Liver (tissue), 7 donors: ENCODE measurements at regions not wholly inside any gene's neighbourhood (a gene's known extent, or its start where the extent isn't known, plus 50 kb on each side); places are given as distances from the start of the nearest gene placed in this dataset.

Source experiments
- DNase-seq: peaks from one replicate; pipeline ENCODE4 v3.0.0-alpha.2; 2017; ENCODE audit warnings: low spot score
- H3K27ac ChIP-seq, 2 donors: one replicate each; pipeline ENCODE4 v1.7.0; 2013; ENCODE audit warnings: inconsistent platforms in 2 of 2, low read length in 2 of 2, control low read depth in 1 of 2, low read depth in 1 of 2, mild to moderate bottlenecking in 1 of 2
- H3K27me3 ChIP-seq, 4 donors: one replicate each; pipeline versions ENCODE4 v1.6.1 to v1.7.0; 2013; ENCODE audit warnings: low read length in 3 of 4, inconsistent platforms in 1 of 4, mild to moderate bottlenecking in 1 of 4, moderate library complexity in 1 of 4; ENCODE audit not compliant: control insufficient read depth in 4 of 4, insufficient read depth in 4 of 4
- H3K36me3 ChIP-seq, 4 donors: one replicate each; pipeline versions ENCODE4 v1.6.1 to v1.7.0; 2013; ENCODE audit warnings: low read length in 3 of 4, mild to moderate bottlenecking in 3 of 4, low read depth in 1 of 4, moderate library complexity in 1 of 4; ENCODE audit not compliant: control insufficient read depth in 4 of 4, insufficient read depth in 3 of 4
- H3K4me1 ChIP-seq, 4 donors: one replicate each; pipeline versions ENCODE4 v1.6.1 to v1.7.0; 2013; ENCODE audit warnings: low read length in 3 of 4, mild to moderate bottlenecking in 3 of 4, moderate library complexity in 1 of 4; ENCODE audit not compliant: control insufficient read depth in 4 of 4, insufficient read depth in 4 of 4
- H3K4me3 ChIP-seq, 3 donors: one replicate each; pipeline versions ENCODE4 v1.6.1 to v1.7.0; 2013; ENCODE audit warnings: low read length in 3 of 3, control low read depth in 1 of 3, low read depth in 1 of 3, mild to moderate bottlenecking in 1 of 3
- H3K9ac ChIP-seq, 2 donors: one replicate each; pipeline ENCODE4 v1.7.0; 2013; ENCODE audit warnings: low read length in 2 of 2, mild to moderate bottlenecking in 2 of 2, moderate library complexity in 2 of 2, control low read depth in 1 of 2, low read depth in 1 of 2
- H3K9me3 ChIP-seq, 4 donors: one replicate each; pipeline versions ENCODE4 v1.6.1 to v1.7.0; 2013; ENCODE audit warnings: low read length in 3 of 4; ENCODE audit not compliant: control insufficient read depth in 4 of 4
- ATF3 ChIP-seq: IDR thresholded peaks from 2 replicates; pipeline ENCODE4 v1.6.1; 2016; ENCODE audit warnings: antibody characterized with exemption
- FOXA1 ChIP-seq: IDR thresholded peaks from 2 replicates; pipeline ENCODE4 v1.6.1; 2016; ENCODE audit warnings: antibody characterized with exemption
- FOXA2 ChIP-seq: IDR thresholded peaks from 2 replicates; pipeline ENCODE4 v1.6.1; 2016; ENCODE audit warnings: antibody characterized with exemption
- GABPA ChIP-seq, 2 donors: IDR thresholded peaks in 1 of 2; conservative IDR thresholded peaks in 1 of 2; 2 replicates each; pipeline ENCODE4 v1.6.1; 2016; ENCODE audit warnings: antibody characterized with exemption in 2 of 2, mild to moderate bottlenecking in 1 of 2, moderate library complexity in 1 of 2
- HNF4G ChIP-seq: IDR thresholded peaks from 2 replicates; pipeline ENCODE4 v1.6.1; 2016; ENCODE audit warnings: antibody characterized with exemption
- JUND ChIP-seq, 2 donors: IDR thresholded peaks; 2 replicates each; pipeline ENCODE4 v1.6.1; 2016; ENCODE audit warnings: antibody characterized with exemption in 2 of 2
- MAX ChIP-seq: IDR thresholded peaks from 2 replicates; pipeline ENCODE4 v1.6.1; 2016; ENCODE audit warnings: antibody characterized with exemption
- NR2F2 ChIP-seq: IDR thresholded peaks from 2 replicates; pipeline ENCODE4 v1.6.1; 2016; ENCODE audit warnings: antibody characterized with exemption
- REST ChIP-seq: IDR thresholded peaks from 2 replicates; pipeline ENCODE4 v1.6.1; 2016; ENCODE audit warnings: antibody characterized with exemption, mild to moderate bottlenecking
- RXRA ChIP-seq, 2 donors: IDR thresholded peaks; 2 replicates each; pipeline ENCODE4 v1.6.1; 2017 to 2018; ENCODE audit warnings: antibody characterized with exemption in 2 of 2, mild to moderate bottlenecking in 1 of 2
- SP1 ChIP-seq: IDR thresholded peaks from 2 replicates; pipeline ENCODE4 v1.6.1; 2018; ENCODE audit warnings: antibody characterized with exemption, mild to moderate bottlenecking
- TAF1 ChIP-seq: conservative IDR thresholded peaks from 2 replicates; pipeline ENCODE4 v1.6.1; 2016; ENCODE audit warnings: antibody characterized with exemption, mild to moderate bottlenecking
- YY1 ChIP-seq: IDR thresholded peaks from 2 replicates; pipeline ENCODE4 v1.6.1; 2016; ENCODE audit warnings: antibody characterized with exemption, mild to moderate bottlenecking
- ZBTB33 ChIP-seq: IDR thresholded peaks from 2 replicates; pipeline ENCODE4 v1.6.1; 2016; ENCODE audit warnings: antibody characterized with exemption
- WGBS: extraction: QIAGEN DNeasy Blood & Tissue Kit; methylation state at CpG from one replicate; pipeline ENCODE4 v1.1.7; 2013; 5-methylcytosine and 5-hydroxymethylcytosine counted together
- donor health status: healthy.
- donor health status: healthy.
- donor health status: healthy.
- donor health status: healthy.

GRCh38 chr12:128131955-128132354, 135.0 kb upstream of the TMEM132C start:
- no peak for DNase-seq
- no peaks in the 10 kb centered on the region for H3K36me3 ChIP-seq
- TF ChIP-seq YY1 (no peak), FOXA2 (no peak), NR2F2 (no peak), RXRA (IDR thresholded peaks at IDR 0.05) (no peak), JUND (IDR thresholded peaks at IDR 0.05) (no peak), SP1 (no peak), FOXA1 (no peak), REST (no peak), HNF4G (no peak), MAX (no peak), ATF3 (no peak)
- 68% methylated on average over 4 of the region's 4 CpGs for WGBS
- no peak overlapping the region for H3K27ac ChIP-seq
- no peak overlapping the region for H3K9ac ChIP-seq
- H3K4me3 ChIP-seq = no peak overlapping the region
- H3K27me3 ChIP-seq = no peaks in the 10 kb centered on the region
- no peaks in the 10 kb centered on the region for H3K4me1 ChIP-seq
- no peaks in the 10 kb centered on the region for H3K9me3 ChIP-seq

- DNase-seq = no peak
- WGBS = 78% methylated on average over 7 of the region's 7 CpGs
- Histone ChIP-seq H3K9me3 (no peaks in the 10 kb centered on the region), H3K4me3 (no peak overlapping the region), H3K36me3 (no peaks in the 10 kb centered on the region), H3K4me1 (no peaks in the 10 kb centered on the region), H3K9ac (no peak overlapping the region), H3K27ac (no peak overlapping the region), H3K27me3 (peaks cover 0 to under 1% (median 0%) of the 10 kb centered on the region in 4 donors)
- TF ChIP-seq RXRA (IDR thresholded peaks at IDR 0.05) (no peak), NR2F2 (no peak), JUND (IDR thresholded peaks at IDR 0.05) (no peak), FOXA1 (no peak), GABPA (IDR thresholded peaks at IDR 0.05 in 1 of 2, conservative IDR thresholded peaks at IDR 0.05 in 1 of 2) (no peak), TAF1 (no peak), ZBTB33 (no peak)
Measured at GRCh38 chr12:128133321-128134073, 133.5 kb upstream of the TMEM132C start.
